HepG2 (cell line): ENCODE measurements at regions not wholly inside any gene's neighbourhood (a gene's known extent, or its start where the extent isn't known, plus 50 kb on each side); places are given as distances from the start of the nearest gene placed in this dataset.
"Not testable (repeated sequence)": the region's sequence is repeated elsewhere in the genome, so short reads cannot be mapped to it uniquely, and the experiment has no call there.

Experiments used
- ATAC-seq: fragments of 200-7000 bp; cut with Tn5 transposase; 3 replicates; pipeline ENCODE4 v1.9.1; 2020; ENCODE audit warnings: mild to moderate bottlenecking, moderate library complexity
- BruUV-seq: library from RNA; stranded (reverse); fragments of 400-500 nt; replicated peaks from 2 replicates; lab custom pipeline; 2021; lab: Mats Ljungman, UMichigan
- CTCF ChIA-PET: fragments of 300-600 bp; formaldehyde crosslinking; extraction: SDS; loops from one replicate; lab custom pipeline; 2021; ENCODE audit warnings: low total read pairs, inconsistent platforms, low intra/inter-chr PET ratio; lab: Yijun Ruan, JAX
- POLR2A ChIA-PET: fragments of 350-600 bp; sonication (Branson Sonifier 250); formaldehyde crosslinking; loops from one replicate; lab custom pipeline; 2020; ENCODE audit warnings: antibody characterized with exemption, inconsistent platforms; lab: Yijun Ruan, JAX
- DNase-seq: peaks from one replicate; pipeline ENCODE4 v3.0.0-alpha.2; 2015; ENCODE audit warnings: low spot score
- FAIRE-seq: peaks from 3 replicates; lab custom pipeline; 2011; peaks lifted over from hg19 to GRCh38; lab: Jason Lieb, UNC
- H2AFZ ChIP-seq: one replicate; pipeline ENCODE4 v1.6.1; 2011; ENCODE audit warnings: low read length, inconsistent platforms
- H3K27ac ChIP-seq: fragments of 300-600 bp; 3 replicates; pipeline ENCODE4 v1.8.0; 2011; ENCODE audit warnings: mixed run types, mild to moderate bottlenecking, mixed read lengths, low read length, inconsistent platforms; ENCODE audit not compliant: insufficient read depth; ENCODE audit errors: extremely low read length
- H3K27me3 ChIP-seq, 2 experiments: fragments of 200-600 bp in 1 of 2; 2 replicates in 1 of 2; 3 replicates in 1 of 2; pipeline versions ENCODE4 v1.6.0 to v1.8.0; 2011; ENCODE audit warnings: low read length in 2 of 2, mild to moderate bottlenecking in 2 of 2, moderate library complexity in 2 of 2, inconsistent platforms in 1 of 2; ENCODE audit not compliant: insufficient read depth in 2 of 2, control insufficient read depth in 1 of 2
- H3K36me3 ChIP-seq, 2 experiments: fragments of 200-600 bp in 1 of 2; replicated peaks in 1 of 2; 2 replicates in 1 of 2; 3 replicates in 1 of 2; pipeline versions ENCODE4 v1.5.1 to v1.8.0; 2011; ENCODE audit warnings: low read length in 2 of 2, inconsistent platforms in 1 of 2; ENCODE audit not compliant: insufficient read depth in 2 of 2, control insufficient read depth in 1 of 2
- H3K4me1 ChIP-seq: 2 replicates; pipeline ENCODE4 v1.5.1; 2012; ENCODE audit warnings: low read length, inconsistent platforms; ENCODE audit not compliant: insufficient read depth
- H3K4me2 ChIP-seq: 2 replicates; pipeline ENCODE4 v1.6.0; 2011; ENCODE audit warnings: low read depth, low read length, inconsistent platforms
- H3K4me3 ChIP-seq, 3 experiments: fragments of 200-600 bp in 1 of 3; sonication (generic), shearing (Covaris generic) in 1 of 3; replicated peaks in 1 of 3; 2 replicates each; pipeline ENCODE4 v1.5.1; 2011 to 2016; ENCODE audit warnings: low read length in 3 of 3, inconsistent platforms in 2 of 3, low read depth in 2 of 3, mild to moderate bottlenecking in 2 of 3, control low read depth in 1 of 3, mixed read lengths in 1 of 3; ENCODE audit not compliant: insufficient read depth in 1 of 3
- H3K79me2 ChIP-seq: one replicate; pipeline ENCODE4 v1.6.1; 2011; ENCODE audit warnings: low read length, inconsistent platforms; ENCODE audit not compliant: insufficient read depth
- H3K9ac ChIP-seq: 2 replicates; pipeline ENCODE4 v1.6.0; 2011; ENCODE audit warnings: mild to moderate bottlenecking, low read depth, low read length, inconsistent platforms; ENCODE audit not compliant: insufficient read depth
- H3K9me3 ChIP-seq: 2 replicates; pipeline ENCODE4 v1.5.1; 2012; ENCODE audit warnings: mild to moderate bottlenecking, low read length
- H4K20me1 ChIP-seq: 2 replicates; pipeline ENCODE4 v1.6.0; 2011; ENCODE audit warnings: inconsistent platforms, mild to moderate bottlenecking, low read length, moderate library complexity; ENCODE audit not compliant: insufficient read depth
- GATA4 ChIP-seq: sonication (generic); IDR thresholded peaks from 2 replicates; pipeline ENCODE4 v1.6.1; 2016; ENCODE audit warnings: antibody characterized with exemption, low read depth, borderline replicate concordance
- GATAD1 ChIP-seq: IDR thresholded peaks from 2 replicates; pipeline ENCODE4 v1.6.1; 2016; ENCODE audit warnings: missing genetic modification reagents, missing compliant biosample characterization
- RFX1 ChIP-seq: fragments of 450-650 bp; IDR thresholded peaks from 2 replicates; pipeline ENCODE4 v1.6.1; 2017
- RFXAP ChIP-seq: sonication (generic); formaldehyde crosslinking; IDR thresholded peaks from 2 replicates; pipeline ENCODE4 v1.4.0; 2020; ENCODE audit warnings: missing genetic modification reagents, borderline replicate concordance
- ZNF318 ChIP-seq: sonication (generic); formaldehyde crosslinking; IDR thresholded peaks from 2 replicates; pipeline ENCODE4 v1.4.0; 2020; ENCODE audit warnings: mild to moderate bottlenecking, missing genetic modification reagents
- ZNF460 ChIP-seq: sonication (generic); formaldehyde crosslinking; IDR thresholded peaks from 2 replicates; pipeline ENCODE4 v1.5.1; 2020; ENCODE audit warnings: missing genetic modification reagents, mild to moderate bottlenecking, borderline replicate concordance
- WGBS: methylation state at CpG from one replicate; pipeline ENCODE4 v1.1.6; 2017; ENCODE audit warnings: low lambda C conversion rate; 5-methylcytosine and 5-hydroxymethylcytosine counted together
- in situ Hi-C: cut with HindIII; loops from 2 replicates; pipeline ENCODE4 v1.10.0; 2017; ENCODE audit warnings: low pct_unique_long_range_greater_than_20kb; ENCODE audit not compliant: extremely low pct_ligation_motif_present
- intact Hi-C: fragments of 100-400 bp; cut with micrococcal nuclease; formaldehyde crosslinking; loops from one replicate; pipeline ENCODE4 v1.10.0; 2022; ENCODE audit not compliant: unreplicated experiment

GRCh38 chr5:53303105-53303504 is 177.3 kb upstream of the FST start (continued):
- TF ChIP-seq ZNF318 (CRISPR knock-in tag) = no peak
- TF ChIP-seq ZNF460 (CRISPR knock-in tag) = no peak
- no peak for TF ChIP-seq GATAD1 (CRISPR knock-in tag)
- TF ChIP-seq GATA4 = no peak
- no peak for TF ChIP-seq RFX1
- TF ChIP-seq RFXAP (CRISPR knock-in tag) = no peak

- H4K20me1 ChIP-seq, ATAC-seq, DNase-seq, in situ Hi-C loops, H3K27me3 ChIP-seq, H3K36me3 ChIP-seq, H3K4me3 ChIP-seq, H3K9ac ChIP-seq, BruUV-seq, POLR2A ChIA-PET, H3K4me1 ChIP-seq, CTCF ChIA-PET, H3K4me2 ChIP-seq, H3K79me2 ChIP-seq, H2AFZ ChIP-seq, H3K9me3 ChIP-seq, H3K27ac ChIP-seq, intact Hi-C loops, FAIRE-seq: not testable (repeated sequence)
- WGBS = 0% methylated on average over 1 of the region's 1 CpG
Observed at GRCh38 chr5:53305316-53305715, 175.1 kb upstream of the FST start.
